SK-N-SH (cell line): ENCODE measurements at regions not wholly inside any gene's neighbourhood (a gene's known extent, or its start where the extent isn't known, plus 50 kb on each side); places are given as distances from the start of the nearest gene placed in this dataset.

Experiments used
- CTCF ChIA-PET: fragments of 300-600, 350-600 bp; formaldehyde crosslinking; extraction: SDS; loops from one replicate; lab custom pipeline; 2021; lab: Yijun Ruan, JAX
- POLR2A ChIA-PET: fragments of 350-600 bp; sonication (Branson Sonifier 250); formaldehyde crosslinking; extraction: SDS; loops from one replicate; lab custom pipeline; 2020; ENCODE audit warnings: antibody characterized with exemption, inconsistent platforms; lab: Yijun Ruan, JAX
- DNase-seq: peaks from one replicate; pipeline ENCODE4 v3.0.0; 2012
- H2AFZ ChIP-seq: fragments of 200-600 bp; sonication (generic); 2 replicates; pipeline ENCODE4 v1.8.1; 2016; ENCODE audit warnings: antibody characterized with exemption, mild to moderate bottlenecking, low read depth
- H3F3A ChIP-seq: fragments of 200-600 bp; sonication (generic); replicated peaks from 2 replicates; pipeline ENCODE3; 2016; ENCODE audit warnings: antibody characterized with exemption, mild to moderate bottlenecking; ENCODE audit not compliant: insufficient read depth
- H3K27ac ChIP-seq, 2 experiments: fragments of 200-500 bp in 1 of 2; fragments of 200-600 bp in 1 of 2; sonication (Bioruptor generic) in 1 of 2; sonication (generic), shearing (Covaris generic) in 1 of 2; 2 replicates each; pipeline versions ENCODE4 v1.5.1 to v1.6.1; 2014 to 2016; ENCODE audit warnings: low read depth in 2 of 2, inconsistent platforms in 1 of 2, low read length in 1 of 2, mild to moderate bottlenecking in 1 of 2, mixed read lengths in 1 of 2
- H3K27me3 ChIP-seq: fragments of 200-600 bp; sonication (generic), shearing (Covaris generic); 2 replicates; pipeline ENCODE4 v1.6.1; 2016; ENCODE audit warnings: mixed run types; ENCODE audit not compliant: insufficient read depth
- H3K36me3 ChIP-seq, 2 experiments: fragments of 200-500 bp in 1 of 2; fragments of 200-600 bp in 1 of 2; sonication (Bioruptor generic) in 1 of 2; sonication (generic) in 1 of 2; replicated peaks in 1 of 2; 2 replicates each; pipeline versions ENCODE3 to v1.5.1; 2014 to 2016; ENCODE audit warnings: low read length in 1 of 2, mild to moderate bottlenecking in 1 of 2; ENCODE audit not compliant: insufficient read depth in 2 of 2, control insufficient read depth in 1 of 2
- H3K4me1 ChIP-seq, 2 experiments: fragments of 200-500 bp in 1 of 2; fragments of 200-600 bp in 1 of 2; sonication (Bioruptor generic) in 1 of 2; sonication (generic), shearing (Covaris generic) in 1 of 2; 2 replicates each; pipeline versions ENCODE4 v1.5.1 to v1.6.1; 2014 to 2016; ENCODE audit warnings: low read depth in 1 of 2, low read length in 1 of 2, mixed run types in 1 of 2; ENCODE audit not compliant: insufficient read depth in 2 of 2, control insufficient read depth in 1 of 2
- H3K4me2 ChIP-seq: fragments of 200-600 bp; sonication (generic), shearing (Covaris generic); 2 replicates; pipeline ENCODE4 v1.6.1; 2017; ENCODE audit warnings: mixed run types
- H3K4me3 ChIP-seq, 2 experiments: fragments of 200-500 bp in 1 of 2; fragments of 200-600 bp in 1 of 2; sonication (Bioruptor generic) in 1 of 2; sonication (generic), shearing (Covaris generic) in 1 of 2; 2 replicates each; pipeline versions ENCODE4 v1.5.1 to v1.8.1; 2014 to 2016; ENCODE audit warnings: low read depth in 2 of 2, inconsistent platforms in 1 of 2, low read length in 1 of 2, mild to moderate bottlenecking in 1 of 2, mixed read lengths in 1 of 2, moderate library complexity in 1 of 2
- H3K79me2 ChIP-seq: fragments of 200-600 bp; sonication (generic); 2 replicates; pipeline ENCODE4 v1.8.1; 2017; ENCODE audit warnings: mild to moderate bottlenecking; ENCODE audit not compliant: insufficient read depth
- H3K9ac ChIP-seq: fragments of 200-600 bp; sonication (generic); 2 replicates; pipeline ENCODE4 v1.6.1; 2017; ENCODE audit warnings: mixed run types
- H3K9me2 ChIP-seq: fragments of 200-600 bp; sonication (generic); 2 replicates; pipeline ENCODE4 v1.6.1; 2017; ENCODE audit warnings: mixed run types
- H3K9me3 ChIP-seq: fragments of 200-600 bp; sonication (generic); 2 replicates; pipeline ENCODE4 v1.6.1; 2017; ENCODE audit warnings: mixed run types, mild to moderate bottlenecking, moderate library complexity
- H4K20me1 ChIP-seq: fragments of 200-600 bp; sonication (generic); 2 replicates; pipeline ENCODE4 v1.6.1; 2017; ENCODE audit warnings: mild to moderate bottlenecking, mixed run types; ENCODE audit not compliant: insufficient read depth
- CHD2 ChIP-seq: fragments of 150-350 bp; IDR thresholded peaks from 2 replicates; pipeline ENCODE4 v1.6.1; 2018; ENCODE audit warnings: low read length; ENCODE audit not compliant: partially characterized antibody
- ELF1 ChIP-seq: IDR thresholded peaks from 2 replicates; pipeline ENCODE4 v1.4.0; 2012
- EP300 ChIP-seq, 2 experiments: IDR thresholded peaks; 2 replicates each; pipeline versions ENCODE4 v1.4.0 to v1.6.1; 2012; ENCODE audit warnings: borderline replicate concordance in 1 of 2, low read depth in 1 of 2, low read length in 1 of 2
- EZH2phosphoT487 ChIP-seq: fragments of 200-600 bp; sonication (generic); IDR thresholded peaks from 2 replicates; pipeline ENCODE4 v1.6.1; 2017; ENCODE audit warnings: low read depth, mixed run types, mild to moderate bottlenecking, antibody characterized with exemption, moderate library complexity, borderline replicate concordance
- FOXJ3 ChIP-seq: sonication (generic); formaldehyde crosslinking; IDR thresholded peaks from 2 replicates; pipeline ENCODE4 v1.5.1; 2020; ENCODE audit warnings: mild to moderate bottlenecking, missing genetic modification reagents
- FOXM1 ChIP-seq: IDR thresholded peaks from 2 replicates; pipeline ENCODE4 v1.4.0; 2012; ENCODE audit warnings: low read depth, mild to moderate bottlenecking
- GATA2 ChIP-seq: sonication (generic); formaldehyde crosslinking; IDR thresholded peaks from 2 replicates; pipeline ENCODE4 v1.5.0; 2020; ENCODE audit warnings: mild to moderate bottlenecking, missing genetic modification reagents
- MEF2A ChIP-seq: IDR thresholded peaks from 2 replicates; pipeline ENCODE4 v1.4.0; 2012; ENCODE audit warnings: low read depth, borderline replicate concordance
- MXI1 ChIP-seq: IDR thresholded peaks from 2 replicates; pipeline ENCODE4 v1.6.1; 2012; ENCODE audit warnings: mild to moderate bottlenecking, low read depth, low read length, improper control_type of control experiment
- RAD21 ChIP-seq: IDR thresholded peaks from 2 replicates; pipeline ENCODE4 v1.6.1; 2012; ENCODE audit warnings: mild to moderate bottlenecking, low read length
- RCOR1 ChIP-seq: fragments of 150-350 bp; IDR thresholded peaks from 2 replicates; pipeline ENCODE4 v1.6.1; 2017; ENCODE audit warnings: antibody characterized with exemption, low read length
- RFX5 ChIP-seq: IDR thresholded peaks from 2 replicates; pipeline ENCODE4 v1.6.1; 2012; ENCODE audit warnings: mild to moderate bottlenecking, improper control_type of control experiment, low read length
- RXRA ChIP-seq: IDR thresholded peaks from 2 replicates; pipeline ENCODE4 v1.4.0; 2012; ENCODE audit warnings: low read depth, mild to moderate bottlenecking, borderline replicate concordance
- SIN3A ChIP-seq: IDR thresholded peaks from 2 replicates; pipeline ENCODE4 v1.6.1; 2012; ENCODE audit warnings: low read depth, mild to moderate bottlenecking, low read length, moderate library complexity, borderline replicate concordance
- TAF1 ChIP-seq: IDR thresholded peaks from 2 replicates; pipeline ENCODE4 v1.6.1; 2012; ENCODE audit warnings: low read depth, mild to moderate bottlenecking, low read length, moderate library complexity, borderline replicate concordance
- YY1 ChIP-seq: IDR thresholded peaks from 2 replicates; pipeline ENCODE4 v1.4.0; 2012; ENCODE audit warnings: low read depth, mild to moderate bottlenecking
- whole genome bisulfite sequencing: methylation state at CpG from one replicate; pipeline ENCODE4 v1.1.6; 2017; ENCODE audit warnings: low lambda C conversion rate; 5-methylcytosine and 5-hydroxymethylcytosine counted together
- TF ChIP-seq, protein P1 (sequence below): IDR thresholded peaks from 2 replicates; pipeline ENCODE4 v1.4.0; 2012; ENCODE audit warnings: low read depth, borderline replicate concordance
- TF ChIP-seq, protein P2 (sequence below): fragments of 150-350 bp; IDR thresholded peaks from 2 replicates; pipeline ENCODE4 v1.6.1; 2016; ENCODE audit warnings: mild to moderate bottlenecking, low read depth, low read length

DNA sequence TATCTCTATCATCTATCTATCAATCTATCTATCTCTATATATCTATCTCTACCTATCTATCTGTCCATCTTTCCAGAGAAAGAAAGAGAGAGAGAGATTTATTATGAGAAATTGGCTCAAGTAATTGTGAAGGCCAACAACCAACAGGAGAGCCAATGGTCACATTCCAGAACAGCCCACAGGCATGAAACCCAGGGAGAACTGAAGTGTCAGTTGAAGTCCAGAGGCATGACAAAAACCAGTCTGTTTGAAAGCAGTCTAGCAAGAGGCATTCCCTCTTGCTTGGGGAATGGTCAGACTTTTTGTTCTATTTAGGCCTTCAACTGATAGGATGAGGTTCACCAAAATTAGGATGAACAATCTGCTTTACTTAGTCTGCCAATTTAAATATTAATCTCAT lies 87.6 kb upstream of the PLCXD3 start:
- POLR2A ChIA-PET: no interaction called here
- no peaks in the 10 kb centered on the region for H3K27me3 ChIP-seq
- CTCF ChIA-PET: no interaction called here
- H3K36me3 ChIP-seq: no peaks in the 10 kb centered on the region
- no peaks in the 10 kb centered on the region for H4K20me1 ChIP-seq
- H3K9me2 ChIP-seq: no peaks in the 10 kb centered on the region
- DNase-seq: no peak
- H3F3A ChIP-seq: no peaks in the 10 kb centered on the region
- H3K79me2 ChIP-seq: no peaks in the 10 kb centered on the region
- H3K4me2 ChIP-seq: no peak overlapping the region
- no peak overlapping the region for H3K27ac ChIP-seq
- H2AFZ ChIP-seq: no peak overlapping the region
- H3K4me1 ChIP-seq: peaks cover 0 to 4% of the 10 kb centered on the region in 2 experiments; a peak in 2 of 4 replicates
- no peak overlapping the region for H3K4me3 ChIP-seq
- TF ChIP-seq ELF1 (no peak), CHD2 (no peak), RCOR1 (no peak), RXRA (no peak), MEF2A (no peak), FOXJ3 (no peak), RAD21 (no peak), TAF1 (no peak), SIN3A (no peak), EZH2phosphoT487 (no peak), FOXM1 (no peak), EP300 (IDR thresholded peaks at IDR 0.05; ENCODE audit: borderline replicate concordance in 1 of 2, low read depth in 1 of 2, low read length in 1 of 2) (no peak), GATA2 (CRISPR knock-in tag) (no peak), MXI1 (no peak)
- H3K9me3 ChIP-seq: no peaks in the 10 kb centered on the region
- no peak overlapping the region for H3K9ac ChIP-seq

DNA sequence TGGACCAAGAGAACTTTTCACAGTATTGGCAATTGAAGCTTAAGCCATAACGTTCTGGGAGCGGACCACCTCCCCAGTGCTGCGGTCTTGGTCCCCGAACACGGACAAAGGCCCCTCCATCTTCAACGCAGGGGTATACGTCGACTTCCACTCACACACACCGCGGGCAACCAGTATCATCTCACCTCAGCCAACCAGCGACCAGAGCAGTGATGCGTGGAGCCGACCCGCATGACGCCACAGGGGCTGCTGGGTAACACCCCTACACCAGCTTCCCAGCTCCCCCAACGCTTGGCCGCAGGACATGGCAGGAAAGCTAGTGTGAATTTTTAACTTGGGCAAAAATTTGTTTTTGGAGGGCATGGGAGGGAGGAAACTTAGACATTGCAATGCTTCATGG lies 77.3 kb upstream of the PLCXD3 start:
- H3K4me3 ChIP-seq: no peak overlapping the region
- H3K27me3 ChIP-seq: no peaks in the 10 kb centered on the region
- no peak for DNase-seq
- CTCF ChIA-PET: interaction anchor here (1.1 kb wide), 1 partner anchor 23 kb away, joined by 3 read pairs; no protein-coding TSS in a partner anchor
- H3F3A ChIP-seq: no peaks in the 10 kb centered on the region
- no peaks in the 10 kb centered on the region for H3K79me2 ChIP-seq
- H3K9ac ChIP-seq: no peak overlapping the region
- TF ChIP-seq YY1 (no peak), EZH2phosphoT487 (no peak), RAD21 (no peak), RFX5 (no peak), SIN3A (no peak), MXI1 (no peak), TAF1 (no peak), EP300 (IDR thresholded peaks at IDR 0.05; ENCODE audit: borderline replicate concordance in 1 of 2, low read depth in 1 of 2, low read length in 1 of 2) (no peak), CHD2 (no peak)
- TF ChIP-seq, protein P1, sequence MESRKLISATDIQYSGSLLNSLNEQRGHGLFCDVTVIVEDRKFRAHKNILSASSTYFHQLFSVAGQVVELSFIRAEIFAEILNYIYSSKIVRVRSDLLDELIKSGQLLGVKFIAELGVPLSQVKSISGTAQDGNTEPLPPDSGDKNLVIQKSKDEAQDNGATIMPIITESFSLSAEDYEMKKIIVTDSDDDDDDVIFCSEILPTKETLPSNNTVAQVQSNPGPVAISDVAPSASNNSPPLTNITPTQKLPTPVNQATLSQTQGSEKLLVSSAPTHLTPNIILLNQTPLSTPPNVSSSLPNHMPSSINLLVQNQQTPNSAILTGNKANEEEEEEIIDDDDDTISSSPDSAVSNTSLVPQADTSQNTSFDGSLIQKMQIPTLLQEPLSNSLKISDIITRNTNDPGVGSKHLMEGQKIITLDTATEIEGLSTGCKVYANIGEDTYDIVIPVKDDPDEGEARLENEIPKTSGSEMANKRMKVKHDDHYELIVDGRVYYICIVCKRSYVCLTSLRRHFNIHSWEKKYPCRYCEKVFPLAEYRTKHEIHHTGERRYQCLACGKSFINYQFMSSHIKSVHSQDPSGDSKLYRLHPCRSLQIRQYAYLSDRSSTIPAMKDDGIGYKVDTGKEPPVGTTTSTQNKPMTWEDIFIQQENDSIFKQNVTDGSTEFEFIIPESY: no peak
- TF ChIP-seq, protein P2, sequence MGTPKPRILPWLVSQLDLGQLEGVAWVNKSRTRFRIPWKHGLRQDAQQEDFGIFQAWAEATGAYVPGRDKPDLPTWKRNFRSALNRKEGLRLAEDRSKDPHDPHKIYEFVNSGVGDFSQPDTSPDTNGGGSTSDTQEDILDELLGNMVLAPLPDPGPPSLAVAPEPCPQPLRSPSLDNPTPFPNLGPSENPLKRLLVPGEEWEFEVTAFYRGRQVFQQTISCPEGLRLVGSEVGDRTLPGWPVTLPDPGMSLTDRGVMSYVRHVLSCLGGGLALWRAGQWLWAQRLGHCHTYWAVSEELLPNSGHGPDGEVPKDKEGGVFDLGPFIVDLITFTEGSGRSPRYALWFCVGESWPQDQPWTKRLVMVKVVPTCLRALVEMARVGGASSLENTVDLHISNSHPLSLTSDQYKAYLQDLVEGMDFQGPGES: no peak
- no peaks in the 10 kb centered on the region for H3K36me3 ChIP-seq
- H3K27ac ChIP-seq: no peak overlapping the region
- H3K4me1 ChIP-seq: no peaks in the 10 kb centered on the region
- POLR2A ChIA-PET: no interaction called here
- H3K9me2 ChIP-seq: no peaks in the 10 kb centered on the region
- no peaks in the 10 kb centered on the region for H4K20me1 ChIP-seq
- no peak overlapping the region for H3K4me2 ChIP-seq
- no peaks in the 10 kb centered on the region for H3K9me3 ChIP-seq
- H2AFZ ChIP-seq: no peak overlapping the region
- 73% methylated on average over 16 of the region's 17 CpGs for WGBS
